ENCODE measurements at regions not wholly inside any gene's neighbourhood (a gene's known extent, or its start where the extent isn't known, plus 50 kb on each side); places are given as distances from the start of the nearest gene placed in this dataset.
"Not testable (repeated sequence)": the region's sequence is repeated elsewhere in the genome, so short reads cannot be mapped to it uniquely, and the experiment has no call there.

GRCh38 chr16:88270171-88270790, 112.5 kb upstream of the ZNF469 start:
- H3K4me1 ChIP-seq (ENCODE audit: control insufficient read depth, insufficient read depth, low read length); DNase-seq; H3K27ac ChIP-seq (ENCODE audit: low read length); ATAC-seq; H3K9me3 ChIP-seq (ENCODE audit: control insufficient read depth, low read length); intact Hi-C loops (cut with DNase I); H3K4me3 ChIP-seq (ENCODE audit: low read length); H3K27me3 ChIP-seq (ENCODE audit: control insufficient read depth, insufficient read depth): not testable (repeated sequence)
- 74% methylated on average over 10 of the region's 10 CpGs for WGBS

- ATAC-seq; H3K4me1 ChIP-seq (ENCODE audit: control insufficient read depth, insufficient read depth, low read length); H3K27me3 ChIP-seq (ENCODE audit: control insufficient read depth, insufficient read depth); H3K9me3 ChIP-seq (ENCODE audit: control insufficient read depth, low read length); H3K27ac ChIP-seq (ENCODE audit: low read length); H3K4me3 ChIP-seq (ENCODE audit: low read length); intact Hi-C loops (cut with DNase I); DNase-seq: not testable (repeated sequence)
- 82% methylated on average over 11 of the region's 11 CpGs for WGBS
These were observed 111.5 kb upstream of the ZNF469 start for GRCh38 chr16:88271296-88271695.

GRCh38 chr16:88271776-88272175, 111.0 kb upstream of the ZNF469 start:
- H3K9me3 ChIP-seq (ENCODE audit: control insufficient read depth, low read length); H3K27me3 ChIP-seq (ENCODE audit: control insufficient read depth, insufficient read depth); ATAC-seq; H3K4me1 ChIP-seq (ENCODE audit: control insufficient read depth, insufficient read depth, low read length); H3K4me3 ChIP-seq (ENCODE audit: low read length); H3K27ac ChIP-seq (ENCODE audit: low read length); DNase-seq; intact Hi-C loops (cut with DNase I): not testable (repeated sequence)
- WGBS: 73% methylated on average over 3 of the region's 3 CpGs

- H3K27ac ChIP-seq (ENCODE audit: low read length); ATAC-seq; H3K4me1 ChIP-seq (ENCODE audit: control insufficient read depth, insufficient read depth, low read length); H3K27me3 ChIP-seq (ENCODE audit: control insufficient read depth, insufficient read depth); DNase-seq; intact Hi-C loops (cut with DNase I); H3K9me3 ChIP-seq (ENCODE audit: control insufficient read depth, low read length); H3K4me3 ChIP-seq (ENCODE audit: low read length): not testable (repeated sequence)
- 87% methylated on average over 12 of the region's 12 CpGs for WGBS
These were observed 110.3 kb upstream of the ZNF469 start for GRCh38 chr16:88272437-88272836.

- H3K4me3 ChIP-seq (ENCODE audit: low read length); intact Hi-C loops (cut with DNase I); H3K27ac ChIP-seq (ENCODE audit: low read length); H3K4me1 ChIP-seq (ENCODE audit: control insufficient read depth, insufficient read depth, low read length); H3K27me3 ChIP-seq (ENCODE audit: control insufficient read depth, insufficient read depth); H3K9me3 ChIP-seq (ENCODE audit: control insufficient read depth, low read length): not testable (repeated sequence)
- peak in 2 of 3 donors; percentile 43 to 48 for DNase-seq
- WGBS: 58% methylated on average over 11 of the region's 11 CpGs
- ATAC-seq: peak; percentile 73 to 78
These were observed 108.5 kb upstream of the ZNF469 start for GRCh38 chr16:88274126-88274750.

- H3K9me3 ChIP-seq (ENCODE audit: control insufficient read depth, low read length): no peaks in the 10 kb centered on the region
- DNase-seq (peak in 1 of 3 donors; percentile 41), ATAC-seq (peak in 1 of 2 donors; percentile 16)
- WGBS: 45% methylated on average over 17 of the region's 17 CpGs
- no peaks in the 10 kb centered on the region for H3K27me3 ChIP-seq (ENCODE audit: control insufficient read depth, insufficient read depth)
- H3K4me3 ChIP-seq (ENCODE audit: low read length): no peak overlapping the region
- H3K27ac ChIP-seq (ENCODE audit: low read length): no peak overlapping the region
- no peaks in the 10 kb centered on the region for H3K4me1 ChIP-seq (ENCODE audit: control insufficient read depth, insufficient read depth, low read length)
- intact Hi-C loops (cut with DNase I): no loop called here
These were observed 107.9 kb upstream of the ZNF469 start for GRCh38 chr16:88274847-88275246.

- intact Hi-C loops (cut with DNase I); H3K4me3 ChIP-seq (ENCODE audit: low read length); DNase-seq; H3K27me3 ChIP-seq (ENCODE audit: control insufficient read depth, insufficient read depth); H3K27ac ChIP-seq (ENCODE audit: low read length); H3K9me3 ChIP-seq (ENCODE audit: control insufficient read depth, low read length); H3K4me1 ChIP-seq (ENCODE audit: control insufficient read depth, insufficient read depth, low read length); ATAC-seq: not testable (repeated sequence)
- WGBS: 86% methylated on average over 21 of the region's 21 CpGs
These were observed 107.2 kb upstream of the ZNF469 start for GRCh38 chr16:88275336-88276122.

GRCh38 chr16:88276123-88276588, 106.6 kb upstream of the ZNF469 start:
- H3K9me3 ChIP-seq (ENCODE audit: control insufficient read depth, low read length); ATAC-seq; intact Hi-C loops (cut with DNase I); H3K27me3 ChIP-seq (ENCODE audit: control insufficient read depth, insufficient read depth); H3K27ac ChIP-seq (ENCODE audit: low read length); H3K4me3 ChIP-seq (ENCODE audit: low read length); H3K4me1 ChIP-seq (ENCODE audit: control insufficient read depth, insufficient read depth, low read length): not testable (repeated sequence)
- 77% methylated on average over 13 of the region's 13 CpGs for WGBS
- peak in 1 of 3 donors; percentile 16 for DNase-seq

- 94% methylated on average over 18 of the region's 18 CpGs for WGBS
- Histone ChIP-seq H3K4me3 (ENCODE audit: low read length) (no peak overlapping the region), H3K27me3 (ENCODE audit: control insufficient read depth, insufficient read depth) (no peaks in the 10 kb centered on the region), H3K9me3 (ENCODE audit: control insufficient read depth, low read length) (no peaks in the 10 kb centered on the region), H3K27ac (ENCODE audit: low read length) (no peak overlapping the region), H3K4me1 (ENCODE audit: control insufficient read depth, insufficient read depth, low read length) (no peaks in the 10 kb centered on the region)
- intact Hi-C loops (cut with DNase I): no loop called here
- no peak for ATAC-seq
- no peak for DNase-seq
These were observed 106.2 kb upstream of the ZNF469 start for GRCh38 chr16:88276591-88276990.

GRCh38 chr16:88279998-88280397, 102.8 kb upstream of the ZNF469 start:
- no peaks in the 10 kb centered on the region for H3K27me3 ChIP-seq (ENCODE audit: control insufficient read depth, insufficient read depth)
- ATAC-seq (no peak), DNase-seq (no peak)
- 96% methylated on average over 18 of the region's 18 CpGs for WGBS
- no peaks in the 10 kb centered on the region for H3K9me3 ChIP-seq (ENCODE audit: control insufficient read depth, low read length)
- intact Hi-C loops (cut with DNase I): no loop called here
- H3K4me1 ChIP-seq (ENCODE audit: control insufficient read depth, insufficient read depth, low read length): no peaks in the 10 kb centered on the region
- no peak overlapping the region for H3K4me3 ChIP-seq (ENCODE audit: low read length)
- H3K27ac ChIP-seq (ENCODE audit: low read length): no peak overlapping the region

- Histone ChIP-seq H3K9me3 (ENCODE audit: control insufficient read depth, low read length) (no peaks in the 10 kb centered on the region), H3K27ac (ENCODE audit: low read length) (no peak overlapping the region), H3K27me3 (ENCODE audit: control insufficient read depth, insufficient read depth) (no peaks in the 10 kb centered on the region), H3K4me1 (ENCODE audit: control insufficient read depth, insufficient read depth, low read length) (no peaks in the 10 kb centered on the region), H3K4me3 (ENCODE audit: low read length) (no peak overlapping the region)
- DNase-seq (no peak), ATAC-seq (no peak)
- intact Hi-C loops (cut with DNase I): no loop called here
- 75% methylated on average over 9 of the region's 9 CpGs for WGBS
These were observed 100.7 kb upstream of the ZNF469 start for GRCh38 chr16:88281858-88282563.
